H4 (cell line): ENCODE measurements at regions not wholly inside any gene's neighbourhood (a gene's known extent, or its start where the extent isn't known, plus 50 kb on each side); places are given as distances from the start of the nearest gene placed in this dataset.
A peak's percentile ranks its signal among the peaks of the same experiment; 100 is the strongest.

ENCODE experiments used
- DNase-seq: peaks from one replicate; pipeline ENCODE4 v3.0.0-alpha.2; 2015; ENCODE audit warnings: low spot score

GRCh38 chr4:35521682-35522081 is 722.6 kb downstream of the ARAP2 start:
- no peak for DNase-seq

- DNase-seq, result peak; percentile 8
Measured at GRCh38 chr4:35525192-35525978, 718.9 kb downstream of the ARAP2 start.

- DNase-seq, result no peak
Measured at GRCh38 chr4:35526456-35526855, 717.9 kb downstream of the ARAP2 start.

GRCh38 chr4:35534962-35535361 is 709.4 kb downstream of the ARAP2 start:
- DNase-seq, result no peak

- peak; percentile 51 for DNase-seq
Measured at GRCh38 chr4:35538807-35539206, 705.5 kb downstream of the ARAP2 start.

- DNase-seq, result no peak
Measured at GRCh38 chr4:35539404-35540055, 704.8 kb downstream of the ARAP2 start.

- no peak for DNase-seq
Measured at GRCh38 chr4:35541146-35541887, 703.0 kb downstream of the ARAP2 start.

- no peak for DNase-seq
Measured at GRCh38 chr4:35541888-35542213, 702.5 kb downstream of the ARAP2 start.

GRCh38 chr4:35548921-35549320 is 695.4 kb downstream of the ARAP2 start:
- no peak for DNase-seq

- DNase-seq, result no peak
Measured at GRCh38 chr4:35556387-35556786, 687.9 kb downstream of the ARAP2 start.

GRCh38 chr4:35559559-35560365 is 684.6 kb downstream of the ARAP2 start:
- DNase-seq, result no peak

GRCh38 chr4:35562861-35563260 is 681.5 kb downstream of the ARAP2 start:
- DNase-seq, result no peak

- no peak for DNase-seq
Measured at GRCh38 chr4:35565640-35566039, 678.7 kb downstream of the ARAP2 start.

GRCh38 chr4:35591035-35591434 is 653.3 kb downstream of the ARAP2 start:
- DNase-seq, result no peak

- DNase-seq, result no peak
Measured at GRCh38 chr4:35604252-35604651, 640.1 kb downstream of the ARAP2 start.

- no peak for DNase-seq
Measured at GRCh38 chr4:35604724-35605123, 639.6 kb downstream of the ARAP2 start.

GRCh38 chr4:35608205-35608604 is 636.1 kb downstream of the ARAP2 start:
- no peak for DNase-seq

GRCh38 chr4:35614120-35614519 is 630.2 kb downstream of the ARAP2 start:
- DNase-seq, result no peak

- no peak for DNase-seq
Measured at GRCh38 chr4:35639929-35640328, 604.4 kb downstream of the ARAP2 start.

GRCh38 chr4:35643661-35644060 is 600.7 kb downstream of the ARAP2 start:
- no peak for DNase-seq

GRCh38 chr4:35644591-35644990 is 599.7 kb downstream of the ARAP2 start:
- no peak for DNase-seq

- no peak for DNase-seq
Measured at GRCh38 chr4:35649011-35649410, 595.3 kb downstream of the ARAP2 start.
